ENCODE measurements at regions not wholly inside any gene's neighbourhood (a gene's known extent, or its start where the extent isn't known, plus 50 kb on each side); places are given as distances from the start of the nearest gene placed in this dataset.
"Not testable (repeated sequence)": the region's sequence is repeated elsewhere in the genome, so short reads cannot be mapped to it uniquely, and the experiment has no call there.

DNA sequence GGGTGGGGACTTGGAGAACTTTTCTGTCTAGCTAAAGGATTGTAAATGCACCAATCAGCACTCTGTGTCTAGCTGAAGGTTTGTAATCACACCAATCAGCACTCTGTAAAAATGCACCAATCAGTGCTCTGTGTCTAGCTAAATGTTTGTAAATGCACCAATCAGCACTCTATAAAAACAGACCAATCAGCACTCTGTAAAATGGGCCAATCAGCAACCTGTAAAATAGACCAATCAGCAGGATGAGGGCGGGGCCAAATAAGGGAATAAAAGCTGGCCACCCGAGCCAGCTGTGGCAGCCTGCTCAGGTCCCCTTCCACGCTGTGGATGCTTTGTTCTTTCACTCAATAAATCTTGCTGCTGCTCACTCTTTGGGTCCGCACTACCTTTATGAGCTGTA, 69.5 kb upstream of the SLC25A36 start:
- H3K9me3 ChIP-seq (replicated peaks); H3K36me3 ChIP-seq; H3K4me3 ChIP-seq; H3K27me3 ChIP-seq; H3K27ac ChIP-seq; H3K4me1 ChIP-seq: not testable (repeated sequence)
- DNase-seq, result peak in 1 of 2 experiments; percentile 10

DNA sequence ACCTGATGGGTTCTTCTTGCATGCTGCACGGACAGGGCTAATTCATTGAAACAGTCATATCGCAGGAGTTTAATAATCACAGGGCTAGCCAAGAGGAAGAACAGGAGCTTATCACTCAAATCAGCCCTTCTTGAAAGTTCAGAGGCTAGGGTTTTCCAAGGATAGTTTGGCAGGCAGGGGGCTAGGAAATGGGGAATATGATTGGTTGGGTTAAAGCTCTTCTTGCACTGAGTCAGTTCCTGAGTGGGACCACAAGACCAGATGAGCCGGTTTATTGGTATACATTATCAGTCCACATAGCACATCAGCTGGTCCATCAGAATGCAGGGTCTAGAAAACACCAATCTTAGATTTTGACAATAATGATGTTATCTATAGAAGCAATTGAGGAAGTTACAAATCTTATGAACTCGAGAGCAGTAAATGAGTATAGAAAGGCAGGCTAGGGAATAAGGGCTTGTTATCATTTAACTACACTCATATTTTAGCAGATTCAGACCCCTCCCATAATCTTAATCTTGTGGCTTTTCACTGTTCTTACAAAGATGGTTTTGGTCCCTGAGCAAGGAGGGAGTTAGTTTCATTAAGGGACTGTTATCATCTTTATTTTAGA, 58.1 kb upstream of the SLC25A36 start:
- no peak for DNase-seq
- Histone ChIP-seq H3K27me3 (no peaks in the 10 kb centered on the region), H3K9me3 (replicated peaks) (no peaks in the 10 kb centered on the region), H3K4me1 (no peaks in the 10 kb centered on the region), H3K4me3 (no peak overlapping the region), H3K36me3 (no peaks in the 10 kb centered on the region), H3K27ac (no peak overlapping the region)

DNA sequence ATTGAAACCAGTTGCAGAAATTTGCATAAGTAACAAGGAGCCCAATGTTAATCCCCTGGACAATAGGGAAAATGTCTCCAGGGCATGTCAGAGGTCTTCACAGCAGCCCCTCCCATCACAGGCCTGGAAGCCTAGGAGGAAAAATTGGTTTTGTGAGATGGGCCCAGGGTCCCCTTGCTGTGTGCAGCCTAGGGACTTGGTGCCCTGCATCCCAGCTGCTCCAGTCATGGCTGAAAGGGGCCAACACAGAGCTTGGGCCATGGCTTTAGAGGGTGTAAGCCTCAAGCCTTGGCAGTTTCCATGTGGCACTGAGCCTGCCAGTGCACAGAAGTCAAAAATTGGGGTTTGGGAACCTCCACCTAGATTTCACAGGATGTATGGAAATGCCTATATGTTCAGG, 55.9 kb upstream of the SLC25A36 start:
- not testable (repeated sequence) for H3K4me1 ChIP-seq; H3K4me3 ChIP-seq; H3K36me3 ChIP-seq; H3K27ac ChIP-seq; DNase-seq; H3K9me3 ChIP-seq (replicated peaks); H3K27me3 ChIP-seq

All from SJCRH30 (cell line).